DOHH2 (cell line): ENCODE measurements at regions not wholly inside any gene's neighbourhood (a gene's known extent, or its start where the extent isn't known, plus 50 kb on each side); places are given as distances from the start of the nearest gene placed in this dataset.

Experiments
- H3F3A ChIP-seq: fragments of 200-600 bp; sonication (generic), shearing (Covaris generic); 2 replicates; pipeline ENCODE4 v1.6.0; 2016; ENCODE audit warnings: antibody characterized with exemption, mild to moderate bottlenecking; ENCODE audit not compliant: control insufficient read depth, insufficient read depth
- H3K27ac ChIP-seq: fragments of 200-600 bp; sonication (generic); 2 replicates; pipeline ENCODE4 v1.5.1; 2014; ENCODE audit warnings: low read depth, mild to moderate bottlenecking, low read length, moderate library complexity
- H3K27me3 ChIP-seq: fragments of 200-600 bp; sonication (generic); 2 replicates; pipeline ENCODE4 v1.6.1; 2014; ENCODE audit warnings: mild to moderate bottlenecking, low read length, mixed read lengths; ENCODE audit not compliant: control insufficient read depth
- H3K36me3 ChIP-seq: fragments of 200-600 bp; sonication (generic); 2 replicates; pipeline ENCODE4 v1.6.1; 2014; ENCODE audit warnings: mild to moderate bottlenecking, low read length, moderate library complexity, mixed read lengths; ENCODE audit not compliant: control insufficient read depth
- H3K4me1 ChIP-seq: fragments of 200-600 bp; sonication (generic); 2 replicates; pipeline ENCODE4 v1.6.1; 2014; ENCODE audit warnings: mild to moderate bottlenecking, low read length, mixed read lengths; ENCODE audit not compliant: control insufficient read depth
- H3K4me2 ChIP-seq: fragments of 200-600 bp; sonication (generic); 2 replicates; pipeline ENCODE4 v1.6.0; 2014; ENCODE audit warnings: mild to moderate bottlenecking, low read length, moderate library complexity
- H3K4me3 ChIP-seq: fragments of 200-600 bp; sonication (generic); 2 replicates; pipeline ENCODE4 v1.5.1; 2014; ENCODE audit warnings: mild to moderate bottlenecking, low read length, mixed read lengths
- H3K79me2 ChIP-seq: fragments of 200-600 bp; sonication (generic); 2 replicates; pipeline ENCODE4 v1.6.1; 2014; ENCODE audit warnings: mild to moderate bottlenecking, low read length, mixed read lengths; ENCODE audit not compliant: control insufficient read depth
- H3K9me2 ChIP-seq: fragments of 200-600 bp; sonication (generic); replicated peaks from 2 replicates; pipeline ENCODE4 v1.6.1; 2014; ENCODE audit warnings: mild to moderate bottlenecking, low read length, mixed read lengths; ENCODE audit not compliant: control insufficient read depth
- H3K9me3 ChIP-seq: fragments of 200-600 bp; sonication (generic); 2 replicates; pipeline ENCODE4 v1.6.1; 2014; ENCODE audit warnings: antibody characterized with exemption, low read length, mixed read lengths; ENCODE audit not compliant: control insufficient read depth, insufficient read depth
- H4K20me1 ChIP-seq: fragments of 200-600 bp; sonication (generic); 2 replicates; pipeline ENCODE4 v1.6.0; 2014; ENCODE audit warnings: low read depth, mild to moderate bottlenecking, antibody characterized with exemption, low read length, moderate library complexity; ENCODE audit not compliant: control insufficient read depth, insufficient read depth
- EZH2phosphoT487 ChIP-seq: fragments of 200-600 bp; sonication (generic); IDR thresholded peaks from 2 replicates; pipeline ENCODE4 v1.6.1; 2017; ENCODE audit warnings: borderline replicate concordance, mild to moderate bottlenecking, antibody characterized with exemption, low read length, moderate library complexity, mixed read lengths
- TF ChIP-seq, protein P1 (sequence below): fragments of 200-600 bp; sonication (generic); IDR thresholded peaks from one replicate; pipeline ENCODE4 v1.5.1; 2014; ENCODE audit warnings: antibody characterized with exemption, mild to moderate bottlenecking, low read depth, low read length; ENCODE audit not compliant: poor library complexity, severe bottlenecking

DNA sequence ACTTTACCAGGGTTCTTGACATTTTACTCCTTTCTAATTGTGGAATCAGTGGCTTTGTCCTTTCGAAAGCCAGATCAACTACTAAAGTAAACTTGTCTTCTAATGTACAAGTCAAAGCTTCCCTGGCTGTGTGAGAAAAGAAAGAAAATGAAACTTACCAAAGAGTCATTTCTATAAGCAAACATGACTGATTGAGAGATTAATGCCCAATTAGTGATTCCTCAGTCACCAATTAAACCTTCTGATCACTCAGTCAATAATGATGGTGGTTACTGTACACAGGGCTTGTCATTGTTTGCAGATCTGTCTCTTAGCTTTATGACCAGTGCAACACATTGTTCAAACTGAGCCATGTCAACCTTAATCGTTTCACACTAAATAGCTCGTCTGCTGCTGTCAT lies 1168.4 kb upstream of the CITED2 start:
- Histone ChIP-seq H3K36me3 (no peaks in the 10 kb centered on the region), H3K27ac (no peak overlapping the region), H3K4me2 (no peak overlapping the region), H4K20me1 (no peaks in the 10 kb centered on the region), H3F3A (no peaks in the 10 kb centered on the region), H3K4me3 (no peak overlapping the region), H3K9me2 (no peaks in the 10 kb centered on the region), H3K9me3 (no peaks in the 10 kb centered on the region), H3K4me1 (no peaks in the 10 kb centered on the region), H3K27me3 (no peaks in the 10 kb centered on the region), H3K79me2 (no peaks in the 10 kb centered on the region)
- no peak for TF ChIP-seq EZH2phosphoT487
- TF ChIP-seq, protein P1, sequence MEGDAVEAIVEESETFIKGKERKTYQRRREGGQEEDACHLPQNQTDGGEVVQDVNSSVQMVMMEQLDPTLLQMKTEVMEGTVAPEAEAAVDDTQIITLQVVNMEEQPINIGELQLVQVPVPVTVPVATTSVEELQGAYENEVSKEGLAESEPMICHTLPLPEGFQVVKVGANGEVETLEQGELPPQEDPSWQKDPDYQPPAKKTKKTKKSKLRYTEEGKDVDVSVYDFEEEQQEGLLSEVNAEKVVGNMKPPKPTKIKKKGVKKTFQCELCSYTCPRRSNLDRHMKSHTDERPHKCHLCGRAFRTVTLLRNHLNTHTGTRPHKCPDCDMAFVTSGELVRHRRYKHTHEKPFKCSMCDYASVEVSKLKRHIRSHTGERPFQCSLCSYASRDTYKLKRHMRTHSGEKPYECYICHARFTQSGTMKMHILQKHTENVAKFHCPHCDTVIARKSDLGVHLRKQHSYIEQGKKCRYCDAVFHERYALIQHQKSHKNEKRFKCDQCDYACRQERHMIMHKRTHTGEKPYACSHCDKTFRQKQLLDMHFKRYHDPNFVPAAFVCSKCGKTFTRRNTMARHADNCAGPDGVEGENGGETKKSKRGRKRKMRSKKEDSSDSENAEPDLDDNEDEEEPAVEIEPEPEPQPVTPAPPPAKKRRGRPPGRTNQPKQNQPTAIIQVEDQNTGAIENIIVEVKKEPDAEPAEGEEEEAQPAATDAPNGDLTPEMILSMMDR, result no peak

DNA sequence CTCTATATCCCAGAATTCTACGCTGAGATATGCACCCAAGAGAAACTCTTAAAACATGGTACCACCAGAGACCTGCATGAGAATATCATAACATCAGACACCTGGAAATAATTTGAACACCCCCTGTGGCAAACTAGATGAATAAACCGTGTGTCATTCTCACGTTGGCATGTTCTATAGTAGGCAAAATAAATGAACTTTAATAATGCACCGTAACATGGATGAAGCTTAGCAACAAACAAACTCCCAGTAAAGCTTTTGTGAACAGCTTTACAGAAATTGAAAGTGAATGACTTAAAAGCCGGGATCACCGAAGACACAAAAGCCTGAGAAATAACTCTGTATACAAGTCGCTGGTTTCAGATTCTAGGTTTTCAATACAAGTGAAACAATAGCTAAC lies 1166.8 kb upstream of the CITED2 start:
- no peak overlapping the region for H3K4me2 ChIP-seq
- H3K27me3 ChIP-seq, result no peaks in the 10 kb centered on the region; the same call in 1 of the 2 replicates
- no peaks in the 10 kb centered on the region for H3K79me2 ChIP-seq
- no peaks in the 10 kb centered on the region for H4K20me1 ChIP-seq
- H3K9me3 ChIP-seq, result no peaks in the 10 kb centered on the region
- no peaks in the 10 kb centered on the region for H3F3A ChIP-seq
- H3K4me3 ChIP-seq, result no peak overlapping the region
- no peaks in the 10 kb centered on the region for H3K4me1 ChIP-seq
- no peaks in the 10 kb centered on the region for H3K9me2 ChIP-seq
- TF ChIP-seq, protein P1, result no peak
- no peak for TF ChIP-seq EZH2phosphoT487
- no peak overlapping the region for H3K27ac ChIP-seq
- no peaks in the 10 kb centered on the region for H3K36me3 ChIP-seq

DNA sequence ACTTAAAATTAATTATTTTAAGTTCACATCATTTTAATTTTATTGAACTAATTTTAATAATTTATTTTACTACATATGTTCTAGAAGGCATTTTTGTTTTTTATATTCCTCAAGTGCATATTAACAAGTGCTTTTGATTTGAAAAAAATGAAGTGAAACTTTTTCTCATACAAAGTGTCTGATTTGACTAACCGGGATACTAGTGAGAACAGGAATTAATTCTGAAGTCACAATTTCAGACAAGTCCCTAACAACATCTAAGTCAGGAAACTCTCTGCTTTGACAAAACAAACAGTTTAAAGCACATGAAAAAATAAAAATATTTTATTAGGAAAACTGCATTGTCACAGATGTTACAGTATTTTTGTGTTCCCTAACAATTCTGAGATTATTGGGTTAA lies 1166.3 kb upstream of the CITED2 start:
- no peaks in the 10 kb centered on the region; the same call in 1 of the 2 replicates for H3K27me3 ChIP-seq
- TF ChIP-seq EZH2phosphoT487, result no peak
- TF ChIP-seq, protein P1, result no peak

More for the DNA sequence above, 1166.3 kb upstream of the CITED2 start:
- no peaks in the 10 kb centered on the region for H3K9me2 ChIP-seq
- H3K9me3 ChIP-seq, result no peaks in the 10 kb centered on the region
- no peaks in the 10 kb centered on the region for H3F3A ChIP-seq
- H3K79me2 ChIP-seq, result no peaks in the 10 kb centered on the region
- no peak overlapping the region for H3K4me3 ChIP-seq
- H4K20me1 ChIP-seq, result no peaks in the 10 kb centered on the region
- H3K36me3 ChIP-seq, result no peaks in the 10 kb centered on the region
- H3K4me2 ChIP-seq, result no peak overlapping the region
- H3K4me1 ChIP-seq, result no peaks in the 10 kb centered on the region
- no peak overlapping the region for H3K27ac ChIP-seq
